GM18499 (cell line): ENCODE measurements at regions not wholly inside any gene's neighbourhood (a gene's known extent, or its start where the extent isn't known, plus 50 kb on each side); places are given as distances from the start of the nearest gene placed in this dataset.

ENCODE experiments used
- ATAC-seq: cut with Tn5 transposase; IDR thresholded peaks from one replicate; pipeline ENCODE4 v1.9.1; 2021; ENCODE audit warnings: moderate number of reproducible peaks; ENCODE audit not compliant: insufficient read depth, unreplicated experiment

- no peak for ATAC-seq
Measured at GRCh38 chr4:16284050-16284449, 57.8 kb upstream of the TAPT1 start.

- no peak for ATAC-seq
Measured at GRCh38 chr4:16278178-16278577, 51.9 kb upstream of the TAPT1 start.
